ENCODE measurements at regions not wholly inside any gene's neighbourhood (a gene's known extent, or its start where the extent isn't known, plus 50 kb on each side); places are given as distances from the start of the nearest gene placed in this dataset.

DNA sequence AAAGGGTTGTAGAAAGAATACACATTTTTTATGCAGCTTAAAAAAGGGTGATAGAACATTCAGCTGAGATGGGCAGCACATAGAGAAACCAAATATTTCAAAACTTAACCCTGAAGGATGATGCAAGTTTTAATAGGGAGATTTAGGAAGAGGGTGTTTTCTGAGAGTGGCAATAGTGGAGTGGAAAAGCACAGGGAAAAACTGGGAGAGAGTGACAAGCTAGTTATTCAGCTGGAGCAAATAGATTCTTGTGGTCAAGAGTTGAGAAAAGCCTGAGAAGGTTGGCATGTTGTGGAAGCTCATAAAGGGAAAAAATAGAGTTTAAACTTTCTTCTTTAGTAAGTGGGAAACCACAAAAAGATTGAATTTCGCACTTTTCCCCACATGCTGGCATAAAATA, 359.6 kb upstream of the PITX2 start:
- no peaks in the 10 kb centered on the region for H4K20me1 ChIP-seq (ENCODE audit: control insufficient read depth, insufficient read depth)
- in situ Hi-C loops (cut with MboI): no loop called here
- CTCF ChIA-PET: interaction anchor here (0.6 to 1.4 kb wide), 2 partner anchors 12 to 13 kb away, joined by 3 read pairs; no protein-coding TSS in a partner anchor

DNA sequence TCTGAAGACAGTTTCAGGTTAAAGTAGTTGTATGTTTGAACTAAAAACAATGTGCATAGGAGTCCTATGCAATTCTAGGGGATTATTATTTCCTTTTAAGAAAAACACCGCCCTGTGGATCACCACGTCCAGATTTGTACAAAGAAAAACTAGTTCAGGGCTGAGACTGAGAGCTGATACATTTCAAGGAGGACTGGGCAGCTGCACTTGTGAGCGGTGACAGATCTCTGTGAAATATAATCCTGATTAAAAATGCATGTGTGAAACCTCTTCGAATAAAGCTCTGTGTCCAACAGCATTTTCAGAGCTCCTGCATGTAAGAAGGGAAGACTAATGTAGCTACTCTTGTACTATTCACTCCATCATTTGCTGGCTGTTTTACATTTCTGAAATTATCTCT, 365.8 kb upstream of the PITX2 start:
- BruUV-seq (replicated peaks): no TSS peak
- Histone ChIP-seq H3K4me1 (ENCODE audit: control insufficient read depth, insufficient read depth, low read length) (no peaks in the 10 kb centered on the region), H3K4me2 (ENCODE audit: control insufficient read depth, insufficient read depth) (no peak overlapping the region), H3K27ac (ENCODE audit: control insufficient read depth, insufficient read depth) (no peak overlapping the region), H3K79me2 (ENCODE audit: control insufficient read depth, insufficient read depth, low read length) (no peaks in the 10 kb centered on the region), H3K9me3 (replicated peaks; ENCODE audit: control insufficient read depth, insufficient read depth, low read length) (no peaks in the 10 kb centered on the region), H3K27me3 (replicated peaks in 1 of 2; ENCODE audit: control insufficient read depth in 2 of 2, insufficient read depth in 2 of 2, low read length in 1 of 2) (no peaks in the 10 kb centered on the region), H3K36me3 (ENCODE audit: control insufficient read depth in 2 of 2, insufficient read depth in 2 of 2, low read length in 1 of 2) (no peaks in the 10 kb centered on the region), H3K4me3 (no peak overlapping the region), H3K9ac (ENCODE audit: control insufficient read depth, insufficient read depth, low read length) (no peak overlapping the region), H4K20me1 (ENCODE audit: control insufficient read depth, insufficient read depth) (no peaks in the 10 kb centered on the region), H2AFZ (ENCODE audit: control insufficient read depth, low read depth, low read length) (no peak overlapping the region)
- ChIA-PET CTCF (no interaction called here), POLR2A (no interaction called here), SMC1A (ENCODE audit: uncharacterized antibody, unreplicated experiment) (no interaction called here), RAD21 (ENCODE audit: unreplicated experiment) (no interaction called here)
- in situ Hi-C loops (cut with MboI) (no loop called here), intact Hi-C loops (cut with micrococcal nuclease; ENCODE audit: unreplicated experiment) (no loop called here)
- 35% methylated on average over 4 of the region's 4 CpGs for WGBS (ENCODE audit: insufficient coverage, insufficient replicate concordance, low lambda C conversion rate, missing lambda C conversion rate)
- DNase-seq (ENCODE audit: low read depth, low spot score): no peak
- no peak for FAIRE-seq
- ATAC-seq: no peak
- TF ChIP-seq YBX1 (IDR thresholded peaks at IDR 0.05): no peak
- no peak for TF ChIP-seq PBX3 (IDR thresholded peaks at IDR 0.05; ENCODE audit: insufficient replicate concordance, low read depth, low read length)
- no peak for TF ChIP-seq SIN3A (IDR thresholded peaks at IDR 0.05; ENCODE audit: low read depth, low read length)
- no peak for TF ChIP-seq ZNF384 (IDR thresholded peaks at IDR 0.05; ENCODE audit: borderline replicate concordance, low read depth, low read length)
- TF ChIP-seq LARP7 (IDR thresholded peaks at IDR 0.05): no peak
- TF ChIP-seq NBN (IDR thresholded peaks at IDR 0.05): no peak
- no peak for TF ChIP-seq EED (IDR thresholded peaks at IDR 0.05; ENCODE audit: low read depth)
- no peak for TF ChIP-seq HDAC2 (IDR thresholded peaks at IDR 0.05)
- no peak for TF ChIP-seq KAT2A (conservative IDR thresholded peaks at IDR 0.05; ENCODE audit: control insufficient read depth, low read depth, low read length)
- TF ChIP-seq HCFC1 (IDR thresholded peaks at IDR 0.05; ENCODE audit: low read length): no peak
- TF ChIP-seq POLR2A (IDR thresholded peaks at IDR 0.05; ENCODE audit: low read depth, low read length): no peak
- no peak for TF ChIP-seq POU2F2 (IDR thresholded peaks at IDR 0.05; ENCODE audit: borderline replicate concordance, low read depth, low read length)
- TF ChIP-seq ZNF24 (IDR thresholded peaks at IDR 0.05): no peak

More for the DNA sequence above, 359.6 kb upstream of the PITX2 start:
- Histone ChIP-seq H3K9ac (ENCODE audit: control insufficient read depth, insufficient read depth, low read length) (no peak overlapping the region), H3K36me3 (ENCODE audit: control insufficient read depth in 2 of 2, insufficient read depth in 2 of 2, low read length in 1 of 2) (no peaks in the 10 kb centered on the region), H3K79me2 (ENCODE audit: control insufficient read depth, insufficient read depth, low read length) (no peaks in the 10 kb centered on the region), H3K4me2 (ENCODE audit: control insufficient read depth, insufficient read depth) (no peak overlapping the region), H3K9me3 (replicated peaks; ENCODE audit: control insufficient read depth, insufficient read depth, low read length) (no peaks in the 10 kb centered on the region), H3K27ac (ENCODE audit: control insufficient read depth, insufficient read depth) (no peak overlapping the region), H3K27me3 (replicated peaks in 1 of 2; ENCODE audit: control insufficient read depth in 2 of 2, insufficient read depth in 2 of 2, low read length in 1 of 2) (no peaks in the 10 kb centered on the region), H2AFZ (ENCODE audit: control insufficient read depth, low read depth, low read length) (no peak overlapping the region), H3K4me1 (ENCODE audit: control insufficient read depth, insufficient read depth, low read length) (no peaks in the 10 kb centered on the region), H3K4me3 (no peak overlapping the region)
- FAIRE-seq (no peak), DNase-seq (ENCODE audit: low read depth, low spot score) (no peak), ATAC-seq (no peak)
- POLR2A ChIA-PET: no interaction called here
- TF ChIP-seq HDAC2 (IDR thresholded peaks at IDR 0.05): no peak
- TF ChIP-seq CTCF (IDR thresholded peaks at IDR 0.05 in 2 of 3, conservative IDR thresholded peaks at IDR 0.05 in 1 of 3; ENCODE audit: control insufficient read depth in 2 of 3, extremely low read depth in 1 of 3, insufficient read depth in 1 of 3, low read depth in 3 of 3, low read length in 3 of 3): no peak
- no peak for TF ChIP-seq CREM (IDR thresholded peaks at IDR 0.05; ENCODE audit: low read depth)
- TF ChIP-seq CHD2 (IDR thresholded peaks at IDR 0.05; ENCODE audit: borderline replicate concordance, low read depth, low read length): no peak
- WGBS (ENCODE audit: insufficient coverage, insufficient replicate concordance, low lambda C conversion rate, missing lambda C conversion rate): 0% methylated on average over 1 of the region's 1 CpG
- no TSS peak for BruUV-seq (replicated peaks)
- RAD21 ChIA-PET (ENCODE audit: unreplicated experiment): no interaction called here
- intact Hi-C loops (cut with micrococcal nuclease; ENCODE audit: unreplicated experiment): no loop called here
- SMC1A ChIA-PET (ENCODE audit: uncharacterized antibody, unreplicated experiment): interaction anchor here (0.6 kb wide), 1 partner anchor 428 kb away, joined by 3 read pairs; no protein-coding TSS in a partner anchor
